NB4 (cell line): ENCODE measurements at regions not wholly inside any gene's neighbourhood (a gene's known extent, or its start where the extent isn't known, plus 50 kb on each side); places are given as distances from the start of the nearest gene placed in this dataset.

Source experiments
- DNase-seq: peaks from one replicate; pipeline ENCODE4 v3.0.0; 2010; ENCODE audit warnings: low read depth
- H3K4me3 ChIP-seq: one replicate; pipeline ENCODE4 v1.5.1; 2011; ENCODE audit warnings: mild to moderate bottlenecking, low read depth, low read length, moderate library complexity
- CTCF ChIP-seq: IDR thresholded peaks from one replicate; pipeline ENCODE4 v1.5.1; 2012; ENCODE audit warnings: low read depth, low read length
- MYC ChIP-seq: IDR thresholded peaks from 2 replicates; pipeline ENCODE4 v1.6.1; 2011; ENCODE audit warnings: low read depth, low read length
- POLR2A ChIP-seq: IDR thresholded peaks from 2 replicates; pipeline ENCODE4 v1.6.1; 2011; ENCODE audit warnings: mild to moderate bottlenecking; ENCODE audit not compliant: insufficient read length; ENCODE audit errors: extremely low read depth
- TF ChIP-seq, protein P1 (sequence below): IDR thresholded peaks from 2 replicates; pipeline ENCODE4 v1.6.1; 2011; ENCODE audit warnings: low read depth, low read length

DNA sequence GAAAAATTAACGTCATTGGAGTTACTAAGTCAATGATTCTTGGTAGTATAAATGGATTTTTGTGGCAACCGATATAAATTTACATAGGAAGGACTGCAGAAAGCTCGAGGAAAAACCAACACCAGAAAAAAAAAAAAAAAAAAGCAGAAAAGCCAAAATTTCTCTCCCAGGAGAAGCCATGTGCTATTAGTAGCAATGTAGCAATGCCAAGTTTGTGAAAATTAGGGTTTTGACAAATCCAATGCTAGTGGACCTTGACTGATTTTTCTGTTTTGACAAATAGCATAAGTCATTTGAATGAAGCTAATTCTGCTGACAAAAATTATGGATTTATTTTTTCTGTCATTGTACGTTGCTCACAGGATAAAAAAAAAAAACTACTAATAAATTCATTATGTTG is 1561.9 kb downstream of the MRPL39 start:
- no peak for DNase-seq

GRCh38 chr21:24042687-24043086 is 1564.6 kb downstream of the MRPL39 start:
- TF ChIP-seq POLR2A (no peak), MYC (no peak), CTCF (no peak)
- TF ChIP-seq, protein P1, sequence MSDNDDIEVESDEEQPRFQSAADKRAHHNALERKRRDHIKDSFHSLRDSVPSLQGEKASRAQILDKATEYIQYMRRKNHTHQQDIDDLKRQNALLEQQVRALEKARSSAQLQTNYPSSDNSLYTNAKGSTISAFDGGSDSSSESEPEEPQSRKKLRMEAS = no peak
- no peak for DNase-seq
- H3K4me3 ChIP-seq = no peak overlapping the region

More for the DNA sequence above, 1561.9 kb downstream of the MRPL39 start:
- no peak overlapping the region for H3K4me3 ChIP-seq
- TF ChIP-seq MYC (no peak), CTCF (no peak)
- TF ChIP-seq, protein P1 = no peak

DNA sequence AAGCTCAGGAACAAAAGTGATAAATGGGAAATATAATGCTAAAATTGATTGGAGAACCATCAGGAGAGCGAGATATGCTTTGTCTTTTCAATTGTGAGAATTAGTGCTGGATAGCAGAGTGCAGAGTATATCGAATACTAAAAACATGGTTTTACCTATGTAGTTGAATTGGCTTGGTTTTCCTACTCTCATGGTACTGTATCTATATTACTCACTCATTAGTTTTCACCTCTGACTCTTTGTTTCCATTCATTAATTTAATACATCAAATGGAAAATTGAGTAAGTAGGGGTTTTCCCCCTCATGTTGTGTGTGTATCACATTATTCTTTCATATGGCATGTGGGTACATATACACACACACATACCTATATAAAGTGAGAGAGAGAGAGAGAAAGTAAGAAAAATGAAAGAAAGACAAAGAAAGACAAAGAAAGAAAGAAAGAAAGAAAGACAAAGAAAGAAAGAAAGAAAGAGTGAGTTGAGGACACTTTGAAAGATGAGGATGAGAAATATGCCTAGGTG is 1574.5 kb downstream of the MRPL39 start:
- H3K4me3 ChIP-seq = no peak overlapping the region
- TF ChIP-seq, protein P1 = no peak
- no peak for TF ChIP-seq MYC
- no peak for TF ChIP-seq POLR2A
- no peak for TF ChIP-seq CTCF
- no peak for DNase-seq

- TF ChIP-seq, protein P1 = no peak
- TF ChIP-seq POLR2A (no peak), MYC (no peak), CTCF (no peak)
- H3K4me3 ChIP-seq = no peak overlapping the region
These were observed 1579.9 kb downstream of the MRPL39 start for GRCh38 chr21:24027396-24027795.

DNA sequence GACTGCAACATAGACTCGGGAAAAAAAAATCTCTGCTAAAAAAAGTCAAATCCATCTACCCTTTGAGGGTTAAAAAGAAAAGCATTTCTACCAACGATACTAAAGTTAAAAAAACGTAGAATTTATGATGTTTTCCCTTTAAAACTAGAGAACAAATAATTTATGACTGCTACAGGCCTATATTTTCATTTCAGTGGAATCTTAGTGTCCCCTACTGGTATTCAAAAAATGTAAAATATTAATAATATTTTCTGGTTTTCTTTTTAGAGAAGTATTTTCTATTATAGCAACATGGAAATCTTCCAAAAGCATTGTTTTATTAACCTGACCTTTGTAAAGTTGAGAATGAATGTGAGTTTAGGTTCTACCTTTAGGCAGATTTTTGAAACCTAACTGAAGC is 1582.2 kb downstream of the MRPL39 start:
- no peak for TF ChIP-seq CTCF
- TF ChIP-seq, protein P1 = no peak
- TF ChIP-seq POLR2A = no peak
- no peak for TF ChIP-seq MYC
- H3K4me3 ChIP-seq = no peak overlapping the region
- no peak for DNase-seq

More at GRCh38 chr21:24027396-24027795, 1579.9 kb downstream of the MRPL39 start:
- DNase-seq = no peak

DNA sequence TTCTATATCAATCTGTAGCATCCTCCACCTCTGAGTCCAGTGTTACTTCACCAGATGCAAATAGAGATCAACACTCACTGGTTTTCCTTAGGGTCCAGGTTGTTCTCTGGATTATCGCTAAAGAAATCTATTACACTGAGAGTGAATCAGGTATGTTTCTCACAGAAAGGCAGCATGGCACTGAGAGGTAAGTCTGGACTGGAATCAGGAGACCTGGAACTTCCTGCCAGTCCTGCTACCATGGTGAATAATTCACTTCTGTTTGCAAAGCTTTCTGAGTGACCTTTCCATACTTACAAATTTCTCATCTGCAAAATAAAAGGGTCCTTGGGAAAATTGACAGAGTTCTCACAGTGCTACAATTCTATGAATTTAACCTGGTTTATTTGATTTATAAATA is 1583.3 kb downstream of the MRPL39 start:
- TF ChIP-seq CTCF = no peak
- no peak for DNase-seq
- H3K4me3 ChIP-seq = no peak overlapping the region
